NT2/D1 (cell line): ENCODE measurements at regions not wholly inside any gene's neighbourhood (a gene's known extent, or its start where the extent isn't known, plus 50 kb on each side); places are given as distances from the start of the nearest gene placed in this dataset.

ENCODE experiments used
- DNase-seq: peaks from one replicate; pipeline ENCODE4 v3.0.0-alpha.2; 2011; ENCODE audit warnings: low read depth, low spot score
- H3K27me3 ChIP-seq: 2 replicates; pipeline ENCODE4 v1.6.0; 2011; ENCODE audit warnings: mild to moderate bottlenecking; ENCODE audit not compliant: insufficient read length, insufficient read depth
- H3K36me3 ChIP-seq: 2 replicates; pipeline ENCODE4 v1.6.1; 2011; ENCODE audit warnings: mild to moderate bottlenecking, low read length, mixed read lengths; ENCODE audit not compliant: insufficient read depth, insufficient read length
- H3K4me1 ChIP-seq: 2 replicates; pipeline ENCODE4 v1.5.1; 2011; ENCODE audit not compliant: insufficient read depth, insufficient read length
- H3K4me3 ChIP-seq: 2 replicates; pipeline ENCODE4 v1.5.1; 2011; ENCODE audit warnings: low read depth; ENCODE audit not compliant: insufficient read length
- H3K9ac ChIP-seq: 2 replicates; pipeline ENCODE4 v1.6.0; 2011; ENCODE audit warnings: low read depth; ENCODE audit not compliant: insufficient read length
- H3K9me3 ChIP-seq: 2 replicates; pipeline ENCODE4 v1.5.1; 2011; ENCODE audit warnings: mild to moderate bottlenecking, low read length; ENCODE audit not compliant: insufficient read depth
- SUZ12 ChIP-seq: IDR thresholded peaks from 2 replicates; pipeline ENCODE4 v1.6.1; 2011; ENCODE audit not compliant: insufficient read length, insufficient read depth; ENCODE audit errors: extremely low read depth
- YY1 ChIP-seq: IDR thresholded peaks from 2 replicates; pipeline ENCODE4 v1.6.1; 2011; ENCODE audit not compliant: insufficient read length, insufficient read depth
- ZNF274 ChIP-seq: IDR thresholded peaks from 2 replicates; pipeline ENCODE4 v1.6.1; 2011; ENCODE audit warnings: mild to moderate bottlenecking, low read depth, low read length

- Histone ChIP-seq H3K4me3 (no peak overlapping the region), H3K9me3 (peaks cover 9% of the 10 kb centered on the region; the same call in 1 of the 2 replicates), H3K36me3 (no peaks in the 10 kb centered on the region), H3K4me1 (no peaks in the 10 kb centered on the region), H3K27me3 (no peaks in the 10 kb centered on the region), H3K9ac (no peak overlapping the region)
- TF ChIP-seq ZNF274 = no peak
- TF ChIP-seq YY1 = no peak
- no peak for TF ChIP-seq SUZ12
- no peak for DNase-seq
These were observed 776.9 kb upstream of the CNTN5 start for GRCh38 chr11:98243897-98244296.

GRCh38 chr11:98260983-98261382 is 759.8 kb upstream of the CNTN5 start:
- Histone ChIP-seq H3K27me3 (no peaks in the 10 kb centered on the region), H3K4me1 (no peaks in the 10 kb centered on the region), H3K4me3 (no peak overlapping the region), H3K36me3 (no peaks in the 10 kb centered on the region), H3K9me3 (no peaks in the 10 kb centered on the region), H3K9ac (no peak overlapping the region)
- TF ChIP-seq YY1 (no peak), ZNF274 (no peak), SUZ12 (no peak)
- DNase-seq = no peak

GRCh38 chr11:98277251-98277912 is 743.4 kb upstream of the CNTN5 start:
- no peaks in the 10 kb centered on the region for H3K36me3 ChIP-seq
- H3K9me3 ChIP-seq = no peaks in the 10 kb centered on the region
- DNase-seq = no peak
- H3K4me1 ChIP-seq = no peaks in the 10 kb centered on the region
- H3K4me3 ChIP-seq = no peak overlapping the region
- TF ChIP-seq SUZ12 (no peak), ZNF274 (no peak), YY1 (no peak)
- H3K9ac ChIP-seq = no peak overlapping the region
- H3K27me3 ChIP-seq = no peaks in the 10 kb centered on the region

GRCh38 chr11:98289617-98290263 is 731.0 kb upstream of the CNTN5 start:
- TF ChIP-seq YY1 (no peak), SUZ12 (no peak), ZNF274 (no peak)
- Histone ChIP-seq H3K9ac (no peak overlapping the region), H3K9me3 (no peaks in the 10 kb centered on the region), H3K4me1 (no peaks in the 10 kb centered on the region), H3K36me3 (no peaks in the 10 kb centered on the region), H3K27me3 (no peaks in the 10 kb centered on the region), H3K4me3 (no peak overlapping the region)
- no peak for DNase-seq

- Histone ChIP-seq H3K9me3 (no peaks in the 10 kb centered on the region), H3K36me3 (no peaks in the 10 kb centered on the region), H3K27me3 (no peaks in the 10 kb centered on the region), H3K4me1 (no peaks in the 10 kb centered on the region), H3K9ac (no peak overlapping the region), H3K4me3 (no peak overlapping the region)
- no peak for DNase-seq
- TF ChIP-seq YY1 = no peak
- TF ChIP-seq ZNF274 = no peak
- no peak for TF ChIP-seq SUZ12
These were observed 724.5 kb upstream of the CNTN5 start for GRCh38 chr11:98296091-98296880.

GRCh38 chr11:98300719-98301118 is 720.0 kb upstream of the CNTN5 start:
- Histone ChIP-seq H3K27me3 (no peaks in the 10 kb centered on the region), H3K4me3 (no peak overlapping the region), H3K9me3 (no peaks in the 10 kb centered on the region), H3K36me3 (no peaks in the 10 kb centered on the region), H3K4me1 (no peaks in the 10 kb centered on the region), H3K9ac (no peak overlapping the region)
- no peak for DNase-seq
- TF ChIP-seq SUZ12 (no peak), YY1 (no peak), ZNF274 (no peak)
